Erythroblast (primary cell): ENCODE measurements at regions not wholly inside any gene's neighbourhood (a gene's known extent, or its start where the extent isn't known, plus 50 kb on each side); places are given as distances from the start of the nearest gene placed in this dataset.

Source experiments
- GATA1 ChIP-seq: IDR thresholded peaks from 2 replicates; pipeline ENCODE4 v1.6.1; 2011; ENCODE audit warnings: low read depth, mild to moderate bottlenecking, control low read depth, low read length, moderate library complexity
- POLR2A ChIP-seq: IDR thresholded peaks from 2 replicates; pipeline ENCODE4 v1.6.1; 2011; ENCODE audit warnings: mild to moderate bottlenecking, low read length

- TF ChIP-seq POLR2A, result no peak
- no peak for TF ChIP-seq GATA1
Observed at GRCh38 chr1:204818998-204819397, 51.7 kb upstream of the NFASC start.
